K562 (cell line): ENCODE measurements at regions not wholly inside any gene's neighbourhood (a gene's known extent, or its start where the extent isn't known, plus 50 kb on each side); places are given as distances from the start of the nearest gene placed in this dataset.

ENCODE experiments used
- ATAC-seq: fragments of 200-7000 bp; cut with Tn5 transposase; 3 replicates; pipeline ENCODE4 v1.9.1; 2020; ENCODE audit warnings: moderate library complexity
- BruUV-seq: library from RNA; stranded (reverse); fragments of 400-500 nt; replicated peaks from 2 replicates; lab custom pipeline; 2021; lab: Mats Ljungman, UMichigan
- CTCF ChIA-PET: fragments of 300-600 bp; formaldehyde crosslinking; extraction: SDS; loops from one replicate; lab custom pipeline; 2021; ENCODE audit warnings: low intra/inter-chr PET ratio; lab: Yijun Ruan, JAX
- POLR2A ChIA-PET: fragments of 300-600, 350-650 bp; sonication (Branson Sonifier 250); formaldehyde crosslinking; extraction: SDS; loops from one replicate; lab custom pipeline; 2021; ENCODE audit warnings: antibody characterized with exemption, inconsistent platforms; lab: Yijun Ruan, JAX
- DNase-seq, 4 experiments: peaks; one replicate each; pipeline versions ENCODE4 v3.0.0 to v3.0.0-alpha.2; 2011 to 2018; ENCODE audit warnings: low spot score in 3 of 4, mixed read lengths in 3 of 4; ENCODE audit errors: extremely low read depth in 1 of 4
- FAIRE-seq: peaks from 2 replicates; lab custom pipeline; 2011; peaks lifted over from hg19 to GRCh38; lab: Jason Lieb, UNC
- H2AFZ ChIP-seq: 2 replicates; pipeline ENCODE4 v1.6.0; 2011; ENCODE audit warnings: low read depth, low read length, control low read depth, inconsistent platforms
- H3K27ac ChIP-seq: fragments of 200-600 bp; 3 replicates; pipeline ENCODE4 v1.8.0; 2011; ENCODE audit warnings: low read depth, mild to moderate bottlenecking, control low read depth, inconsistent platforms, low read length, moderate library complexity, mixed read lengths; ENCODE audit errors: extremely low read depth
- H3K27me3 ChIP-seq, 2 experiments: fragments of 300-600 bp in 1 of 2; 2 replicates in 1 of 2; 3 replicates in 1 of 2; pipeline versions ENCODE4 v1.6.0 to v1.8.0; 2011; ENCODE audit warnings: inconsistent platforms in 2 of 2, low read length in 2 of 2, mild to moderate bottlenecking in 1 of 2, mixed read lengths in 1 of 2, moderate library complexity in 1 of 2; ENCODE audit not compliant: control insufficient read depth in 2 of 2, insufficient read depth in 2 of 2
- H3K36me3 ChIP-seq: fragments of 300-600 bp; 3 replicates; pipeline ENCODE4 v1.8.0; 2011; ENCODE audit warnings: mild to moderate bottlenecking, low read length, inconsistent platforms; ENCODE audit not compliant: control insufficient read depth, insufficient read depth
- H3K4me1 ChIP-seq, 2 experiments: fragments of 200-600 bp in 1 of 2; replicated peaks in 1 of 2; 2 replicates in 1 of 2; 3 replicates in 1 of 2; pipeline versions ENCODE4 v1.5.1 to v1.8.0; 2011; ENCODE audit warnings: inconsistent platforms in 2 of 2, low read length in 2 of 2, mild to moderate bottlenecking in 1 of 2, mixed read lengths in 1 of 2, moderate library complexity in 1 of 2; ENCODE audit not compliant: control insufficient read depth in 2 of 2, insufficient read depth in 2 of 2
- H3K4me2 ChIP-seq: 2 replicates; pipeline ENCODE4 v1.6.1; 2011; ENCODE audit warnings: low read length, control low read depth, inconsistent platforms, mixed read lengths; ENCODE audit not compliant: insufficient read depth
- H3K4me3 ChIP-seq: fragments of 200-600 bp; sonication (generic), shearing (Covaris generic); 2 replicates; pipeline ENCODE4 v1.5.1; 2016; ENCODE audit warnings: control low read depth, inconsistent platforms
- H3K79me2 ChIP-seq: fragments of 200-600 bp; 3 replicates; pipeline ENCODE4 v1.8.0; 2011; ENCODE audit warnings: low read length, inconsistent platforms; ENCODE audit not compliant: control insufficient read depth, insufficient read depth
- H3K9ac ChIP-seq, 2 experiments: 2 replicates each; pipeline versions ENCODE4 v1.6.0 to v1.6.1; 2011; ENCODE audit warnings: low read depth in 2 of 2, low read length in 2 of 2, control low read depth in 1 of 2, inconsistent platforms in 1 of 2, mild to moderate bottlenecking in 1 of 2, mixed read lengths in 1 of 2; ENCODE audit not compliant: insufficient read depth in 1 of 2
- H3K9me1 ChIP-seq: one replicate; pipeline ENCODE4 v1.6.0; 2011; ENCODE audit warnings: inconsistent platforms, mild to moderate bottlenecking, low read length, moderate library complexity; ENCODE audit not compliant: control insufficient read depth, insufficient read depth
- H3K9me3 ChIP-seq: replicated peaks from 2 replicates; pipeline ENCODE4 v1.5.1; 2011; ENCODE audit warnings: low read depth, low read length, inconsistent platforms; ENCODE audit not compliant: control insufficient read depth, insufficient read depth
- H4K20me1 ChIP-seq: replicated peaks from 2 replicates; pipeline ENCODE4 v1.6.1; 2011; ENCODE audit warnings: low read length, inconsistent platforms, mixed read lengths; ENCODE audit not compliant: control insufficient read depth, insufficient read depth
- ARID1B ChIP-seq: fragments of 450-650 bp; IDR thresholded peaks from 2 replicates; pipeline ENCODE4 v1.6.1; 2016; ENCODE audit warnings: antibody characterized with exemption, mild to moderate bottlenecking, inconsistent platforms
- CREB1 ChIP-seq, 2 experiments: sonication (generic) in 1 of 2; formaldehyde crosslinking in 1 of 2; IDR thresholded peaks; 2 replicates each; pipeline versions ENCODE4 v1.6.1 to v1.8.0; 2012 to 2022; ENCODE audit warnings: inconsistent platforms in 1 of 2, mild to moderate bottlenecking in 1 of 2, missing genetic modification reagents in 1 of 2, moderate library complexity in 1 of 2
- CSDE1 ChIP-seq, 2 experiments: fragments of 450-650 bp; IDR thresholded peaks; 2 replicates each; pipeline ENCODE4 v1.6.1; 2016; ENCODE audit warnings: mild to moderate bottlenecking in 1 of 2
- EP400 ChIP-seq: fragments of 450-650 bp; IDR thresholded peaks from 2 replicates; pipeline ENCODE4 v1.6.1; 2017; ENCODE audit warnings: antibody characterized with exemption, mild to moderate bottlenecking, moderate library complexity
- KLF1 ChIP-seq: fragments of 450-650 bp; IDR thresholded peaks from 2 replicates; pipeline ENCODE4 v1.6.1; 2016; ENCODE audit warnings: missing genetic modification characterization, missing compliant biosample characterization
- KLF13 ChIP-seq: fragments of 450-650 bp; IDR thresholded peaks from 2 replicates; pipeline ENCODE4 v1.6.1; 2016; ENCODE audit warnings: missing genetic modification characterization, low read depth, mild to moderate bottlenecking, missing compliant biosample characterization, moderate library complexity, borderline replicate concordance
- TAF15 ChIP-seq: fragments of 200-400 bp; formaldehyde crosslinking; IDR thresholded peaks from 2 replicates; pipeline ENCODE4 v1.6.1; 2017; ENCODE audit warnings: mild to moderate bottlenecking, low read depth, low read length, moderate library complexity
- THRAP3 ChIP-seq: fragments of 450-650 bp; IDR thresholded peaks from 2 replicates; pipeline ENCODE4 v1.6.1; 2016; ENCODE audit warnings: mild to moderate bottlenecking, inconsistent platforms, borderline replicate concordance
- ZBTB17 ChIP-seq: fragments of 450-650 bp; formaldehyde crosslinking; IDR thresholded peaks from 2 replicates; pipeline ENCODE4 v1.4.0; 2020; ENCODE audit warnings: mild to moderate bottlenecking
- ZBTB8A ChIP-seq: fragments of 450-650 bp; IDR thresholded peaks from 2 replicates; pipeline ENCODE4 v1.6.1; 2018; ENCODE audit warnings: mild to moderate bottlenecking, moderate library complexity; ENCODE audit not compliant: partially characterized antibody
- ZNF431 ChIP-seq: sonication (generic); formaldehyde crosslinking; IDR thresholded peaks from 2 replicates; pipeline ENCODE4 v1.8.0; 2022; ENCODE audit warnings: mild to moderate bottlenecking, missing genetic modification reagents
- ZSCAN32 ChIP-seq: fragments of 450-650 bp; formaldehyde crosslinking; IDR thresholded peaks from 2 replicates; pipeline ENCODE4 v1.4.0; 2020; ENCODE audit warnings: mild to moderate bottlenecking, moderate library complexity
- WGBS: fragments of 100-300 bp; shearing (Covaris generic); methylation state at CpG from one replicate; pipeline ENCODE4 v1.1.6; 2016; ENCODE audit warnings: low coverage, mixed read lengths; ENCODE audit not compliant: insufficient coverage; ENCODE audit errors: missing lambda C conversion rate; 5-methylcytosine and 5-hydroxymethylcytosine counted together
- in situ Hi-C: fragments of 300-500 bp; cut with MboI; formaldehyde crosslinking; loops from 4 replicates; pipeline ENCODE4 v1.15.0; 2018; ENCODE audit warnings: inconsistent platforms, mixed read lengths
- intact Hi-C: fragments of 100-400 bp; cut with micrococcal nuclease; formaldehyde crosslinking; loops from 2 replicates; pipeline ENCODE4 v1.14.2; 2022
- TF ChIP-seq, protein P1 (sequence below): sonication (generic); formaldehyde crosslinking; IDR thresholded peaks from 2 replicates; pipeline ENCODE4 v1.8.0; 2022; ENCODE audit warnings: mild to moderate bottlenecking, missing genetic modification reagents
- TF ChIP-seq, protein P2 (sequence below): fragments of 450-650 bp; IDR thresholded peaks from 2 replicates; pipeline ENCODE4 v1.6.1; 2016; ENCODE audit warnings: mild to moderate bottlenecking

DNA sequence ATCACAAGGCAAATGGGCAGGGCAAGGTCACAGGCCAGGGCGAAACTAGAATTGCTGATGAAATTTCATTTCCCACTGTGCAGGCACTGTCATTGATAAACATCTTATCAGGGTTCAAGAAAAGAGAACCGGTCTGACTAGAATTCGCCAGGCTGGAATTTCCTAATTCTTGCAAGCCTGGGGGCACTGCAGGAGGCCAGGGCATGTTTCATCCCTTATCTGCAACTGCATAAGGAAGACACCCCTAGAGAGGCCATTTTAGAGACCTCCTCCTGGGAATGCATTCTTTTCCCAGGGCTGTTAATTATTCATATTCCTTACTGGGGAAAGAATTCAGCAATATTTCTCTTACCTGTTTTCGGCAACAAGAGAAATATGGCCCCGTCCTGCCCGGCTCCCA lies 266.2 kb upstream of the CYLC2 start:
- Histone ChIP-seq H3K27me3 (no peaks in the 10 kb centered on the region), H3K4me1 (no peaks in the 10 kb centered on the region), H2AFZ (no peak overlapping the region), H3K36me3 (no peaks in the 10 kb centered on the region), H3K9me1 (no peaks in the 10 kb centered on the region), H3K27ac (no peak overlapping the region), H3K4me2 (no peak overlapping the region), H3K9me3 (no peaks in the 10 kb centered on the region; the same call in 1 of the 2 replicates), H3K9ac (no peak overlapping the region), H3K4me3 (no peak overlapping the region), H3K79me2 (no peaks in the 10 kb centered on the region), H4K20me1 (no peaks in the 10 kb centered on the region)
- CTCF ChIA-PET: no interaction called here
- intact Hi-C loops: no loop called here
- WGBS: 0% methylated on average over 6 of the region's 6 CpGs
- BruUV-seq: no TSS peak
- in situ Hi-C loops: no loop called here
- FAIRE-seq: no peak
- no peak for ATAC-seq
- DNase-seq: no peak
- TF ChIP-seq CREB1 (IDR thresholded peaks at IDR 0.05): no peak
- no peak for TF ChIP-seq CREB1 (CRISPR knock-in tag; IDR thresholded peaks at IDR 0.05)
- no peak for TF ChIP-seq TAF15
- TF ChIP-seq ZSCAN32: no peak
- no peak for TF ChIP-seq EP400
- no peak for TF ChIP-seq ZNF431 (CRISPR knock-in tag)
- no peak for TF ChIP-seq ARID1B
- TF ChIP-seq KLF1 (tag): no peak
- TF ChIP-seq CSDE1 (IDR thresholded peaks at IDR 0.05): no peak
- TF ChIP-seq, protein P1, sequence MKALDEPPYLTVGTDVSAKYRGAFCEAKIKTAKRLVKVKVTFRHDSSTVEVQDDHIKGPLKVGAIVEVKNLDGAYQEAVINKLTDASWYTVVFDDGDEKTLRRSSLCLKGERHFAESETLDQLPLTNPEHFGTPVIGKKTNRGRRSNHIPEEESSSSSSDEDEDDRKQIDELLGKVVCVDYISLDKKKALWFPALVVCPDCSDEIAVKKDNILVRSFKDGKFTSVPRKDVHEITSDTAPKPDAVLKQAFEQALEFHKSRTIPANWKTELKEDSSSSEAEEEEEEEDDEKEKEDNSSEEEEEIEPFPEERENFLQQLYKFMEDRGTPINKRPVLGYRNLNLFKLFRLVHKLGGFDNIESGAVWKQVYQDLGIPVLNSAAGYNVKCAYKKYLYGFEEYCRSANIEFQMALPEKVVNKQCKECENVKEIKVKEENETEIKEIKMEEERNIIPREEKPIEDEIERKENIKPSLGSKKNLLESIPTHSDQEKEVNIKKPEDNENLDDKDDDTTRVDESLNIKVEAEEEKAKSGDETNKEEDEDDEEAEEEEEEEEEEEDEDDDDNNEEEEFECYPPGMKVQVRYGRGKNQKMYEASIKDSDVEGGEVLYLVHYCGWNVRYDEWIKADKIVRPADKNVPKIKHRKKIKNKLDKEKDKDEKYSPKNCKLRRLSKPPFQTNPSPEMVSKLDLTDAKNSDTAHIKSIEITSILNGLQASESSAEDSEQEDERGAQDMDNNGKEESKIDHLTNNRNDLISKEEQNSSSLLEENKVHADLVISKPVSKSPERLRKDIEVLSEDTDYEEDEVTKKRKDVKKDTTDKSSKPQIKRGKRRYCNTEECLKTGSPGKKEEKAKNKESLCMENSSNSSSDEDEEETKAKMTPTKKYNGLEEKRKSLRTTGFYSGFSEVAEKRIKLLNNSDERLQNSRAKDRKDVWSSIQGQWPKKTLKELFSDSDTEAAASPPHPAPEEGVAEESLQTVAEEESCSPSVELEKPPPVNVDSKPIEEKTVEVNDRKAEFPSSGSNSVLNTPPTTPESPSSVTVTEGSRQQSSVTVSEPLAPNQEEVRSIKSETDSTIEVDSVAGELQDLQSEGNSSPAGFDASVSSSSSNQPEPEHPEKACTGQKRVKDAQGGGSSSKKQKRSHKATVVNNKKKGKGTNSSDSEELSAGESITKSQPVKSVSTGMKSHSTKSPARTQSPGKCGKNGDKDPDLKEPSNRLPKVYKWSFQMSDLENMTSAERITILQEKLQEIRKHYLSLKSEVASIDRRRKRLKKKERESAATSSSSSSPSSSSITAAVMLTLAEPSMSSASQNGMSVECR (CRISPR knock-in tag): no peak
- TF ChIP-seq THRAP3: no peak
- TF ChIP-seq ZBTB17 (CRISPR knock-in tag): no peak
- no peak for TF ChIP-seq KLF13
- TF ChIP-seq, protein P2, sequence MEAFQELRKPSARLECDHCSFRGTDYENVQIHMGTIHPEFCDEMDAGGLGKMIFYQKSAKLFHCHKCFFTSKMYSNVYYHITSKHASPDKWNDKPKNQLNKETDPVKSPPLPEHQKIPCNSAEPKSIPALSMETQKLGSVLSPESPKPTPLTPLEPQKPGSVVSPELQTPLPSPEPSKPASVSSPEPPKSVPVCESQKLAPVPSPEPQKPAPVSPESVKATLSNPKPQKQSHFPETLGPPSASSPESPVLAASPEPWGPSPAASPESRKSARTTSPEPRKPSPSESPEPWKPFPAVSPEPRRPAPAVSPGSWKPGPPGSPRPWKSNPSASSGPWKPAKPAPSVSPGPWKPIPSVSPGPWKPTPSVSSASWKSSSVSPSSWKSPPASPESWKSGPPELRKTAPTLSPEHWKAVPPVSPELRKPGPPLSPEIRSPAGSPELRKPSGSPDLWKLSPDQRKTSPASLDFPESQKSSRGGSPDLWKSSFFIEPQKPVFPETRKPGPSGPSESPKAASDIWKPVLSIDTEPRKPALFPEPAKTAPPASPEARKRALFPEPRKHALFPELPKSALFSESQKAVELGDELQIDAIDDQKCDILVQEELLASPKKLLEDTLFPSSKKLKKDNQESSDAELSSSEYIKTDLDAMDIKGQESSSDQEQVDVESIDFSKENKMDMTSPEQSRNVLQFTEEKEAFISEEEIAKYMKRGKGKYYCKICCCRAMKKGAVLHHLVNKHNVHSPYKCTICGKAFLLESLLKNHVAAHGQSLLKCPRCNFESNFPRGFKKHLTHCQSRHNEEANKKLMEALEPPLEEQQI: no peak
- TF ChIP-seq ZBTB8A: no peak
- POLR2A ChIA-PET: no interaction called here
